CD4-positive, alpha-beta T cell treated with Interleukin-15 for 4 hours (primary cell): ENCODE measurements at regions not wholly inside any gene's neighbourhood (a gene's known extent, or its start where the extent isn't known, plus 50 kb on each side); places are given as distances from the start of the nearest gene placed in this dataset.

ENCODE experiments used
- DNase-seq: peaks from one replicate; pipeline ENCODE4 v3.0.0-alpha.2; 2020; ENCODE audit warnings: low spot score

GRCh38 chr11:116442238-116442752 is 330.5 kb downstream of the BUD13 start:
- DNase-seq, result no peak

DNA sequence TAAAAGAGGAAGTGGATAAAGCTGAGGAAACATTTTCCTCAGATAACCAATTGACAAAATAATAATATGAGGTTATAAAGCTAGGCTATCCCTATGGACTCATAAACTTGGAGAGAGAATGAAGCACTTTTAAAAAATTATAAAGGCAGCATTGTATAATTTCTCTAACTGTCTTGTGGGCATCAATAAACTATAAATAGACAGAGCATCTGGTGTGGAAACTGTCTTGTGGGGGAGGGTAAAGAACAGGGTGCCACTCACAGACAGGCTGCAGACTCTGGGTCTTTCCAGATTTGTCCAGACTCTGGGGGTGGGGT is 333.5 kb downstream of the BUD13 start:
- DNase-seq, result no peak

GRCh38 chr11:116438651-116439360 is 334.0 kb downstream of the BUD13 start:
- DNase-seq, result no peak

DNA sequence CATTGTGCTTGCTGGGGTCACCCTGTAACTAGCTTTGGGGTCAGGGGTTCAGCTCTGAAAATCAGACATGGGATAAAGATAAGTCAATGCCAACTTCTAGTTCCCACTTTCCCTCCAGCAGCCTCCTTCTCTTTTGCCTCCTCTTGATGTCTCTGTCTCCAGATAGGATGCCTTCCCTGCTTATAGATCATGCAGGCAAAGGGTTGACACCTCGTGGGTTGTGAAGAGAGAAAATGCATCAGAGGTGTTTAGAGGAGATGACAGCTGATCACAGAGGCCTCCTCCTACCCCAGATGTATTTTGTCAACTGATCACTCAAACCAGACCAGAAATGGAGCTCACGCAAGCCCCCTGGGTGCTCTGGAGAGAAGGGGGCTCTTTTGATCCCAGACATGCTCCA is 337.8 kb downstream of the BUD13 start:
- no peak for DNase-seq

DNA sequence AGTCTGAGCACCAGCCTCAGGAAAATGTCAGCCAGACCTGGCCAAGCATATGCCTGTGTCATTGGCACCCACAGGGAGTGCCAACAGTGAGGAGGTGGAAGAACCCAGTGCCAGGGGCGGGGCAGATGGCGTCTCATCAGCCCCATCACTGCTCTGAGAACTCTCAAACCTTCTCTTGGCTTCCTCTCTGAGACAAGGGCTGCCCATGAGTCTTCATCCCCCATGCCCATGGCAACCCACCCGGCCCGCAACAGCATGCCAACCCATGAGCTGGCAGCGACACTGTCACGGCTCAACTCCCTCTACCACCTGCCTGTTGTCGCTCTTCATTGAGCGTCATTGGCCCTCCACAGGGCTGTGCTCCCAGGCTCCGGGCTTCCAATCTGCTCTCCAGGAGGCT is 340.5 kb downstream of the BUD13 start:
- no peak for DNase-seq

GRCh38 chr11:116431842-116432241 is 340.9 kb downstream of the BUD13 start:
- no peak for DNase-seq

GRCh38 chr11:116428638-116428975 is 344.2 kb downstream of the BUD13 start:
- DNase-seq, result no peak

GRCh38 chr11:116427903-116428637 is 344.7 kb downstream of the BUD13 start:
- DNase-seq, result no peak

- DNase-seq, result no peak
Measured at GRCh38 chr11:116427337-116427902, 345.4 kb downstream of the BUD13 start.

DNA sequence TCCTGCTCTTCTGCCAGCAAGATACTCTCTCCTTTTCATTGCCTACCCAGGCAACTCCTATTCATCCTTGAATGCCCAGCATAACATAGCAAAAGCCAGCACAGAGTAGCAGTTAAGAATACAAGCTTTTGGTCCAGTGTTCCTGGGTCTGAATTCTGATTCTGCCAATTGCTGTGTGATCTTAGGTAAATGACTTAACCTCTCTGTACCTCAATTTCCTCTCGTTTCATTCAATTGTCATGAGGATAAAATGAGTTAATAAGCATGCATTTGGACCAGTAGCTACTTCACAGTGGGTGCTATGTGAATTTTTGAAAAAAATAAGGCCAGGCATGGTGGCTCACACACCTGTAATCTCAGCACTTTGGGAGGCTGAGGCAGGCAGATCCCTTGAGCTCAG is 346.0 kb downstream of the BUD13 start:
- DNase-seq, result no peak

- no peak for DNase-seq
Measured at GRCh38 chr11:116424615-116425261, 348.0 kb downstream of the BUD13 start.

DNA sequence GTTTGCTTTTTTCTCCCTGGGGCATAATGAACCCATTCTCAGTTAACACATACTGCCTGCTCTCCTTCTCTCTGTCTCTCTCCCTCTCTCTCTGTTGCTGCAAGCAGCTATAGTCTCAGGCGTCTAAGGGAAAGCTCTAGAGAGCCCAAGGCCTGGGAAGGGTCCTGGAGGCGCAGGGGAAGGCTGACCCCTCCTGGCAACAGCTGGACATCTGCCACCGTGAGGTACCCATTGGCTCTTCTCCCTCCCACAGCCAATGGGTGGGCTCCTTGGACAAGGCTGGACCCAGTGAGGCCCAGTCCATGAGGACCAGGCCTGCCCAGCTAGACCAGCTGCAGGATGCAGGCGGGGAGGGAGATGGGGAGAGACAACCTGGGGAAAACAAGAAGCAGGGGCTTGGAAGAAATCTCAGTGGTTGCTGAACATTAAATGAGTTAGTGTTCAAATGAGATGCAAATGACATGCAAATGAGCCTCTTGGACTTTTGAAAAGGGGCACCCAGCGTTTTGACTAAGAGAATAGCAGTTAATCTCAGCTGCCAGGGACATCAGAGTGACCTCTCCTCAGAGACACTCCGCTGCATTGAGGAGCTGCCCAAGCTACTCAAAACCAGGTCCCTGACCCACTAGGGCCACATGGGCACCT is 349.7 kb downstream of the BUD13 start:
- DNase-seq, result no peak

- no peak for DNase-seq
Measured at GRCh38 chr11:116422556-116422955, 350.2 kb downstream of the BUD13 start.

DNA sequence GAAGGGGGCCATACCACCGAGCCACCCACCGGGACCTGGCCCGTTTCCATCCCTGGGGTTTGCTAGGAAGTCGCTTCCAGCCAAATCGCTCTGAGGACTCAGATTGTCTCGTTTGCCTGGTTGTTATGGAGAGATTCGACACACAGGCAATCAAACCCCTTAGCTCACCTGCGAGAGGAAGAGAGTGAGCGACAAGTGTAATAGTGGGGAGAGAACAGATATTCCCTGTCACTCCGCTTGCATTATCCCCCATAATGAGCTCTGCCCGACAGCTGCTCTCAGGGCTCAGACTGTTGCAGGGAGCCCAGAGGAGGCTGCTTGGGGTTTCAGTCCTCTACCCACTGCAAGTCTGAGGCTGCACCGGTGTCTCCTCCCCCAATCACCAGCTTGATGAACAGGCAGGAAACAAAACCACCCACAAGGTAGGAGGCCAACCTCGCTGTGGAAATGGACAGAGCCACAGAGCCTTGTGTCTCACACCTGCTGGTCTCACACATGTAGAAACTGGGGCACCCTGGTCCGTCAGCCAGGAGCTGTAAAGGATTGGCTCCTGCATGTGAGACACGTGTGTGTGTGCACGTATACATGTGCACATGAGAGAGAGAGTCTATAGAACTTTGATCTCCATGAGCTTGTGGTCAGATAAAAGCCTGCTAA is 351.1 kb downstream of the BUD13 start:
- no peak for DNase-seq

DNA sequence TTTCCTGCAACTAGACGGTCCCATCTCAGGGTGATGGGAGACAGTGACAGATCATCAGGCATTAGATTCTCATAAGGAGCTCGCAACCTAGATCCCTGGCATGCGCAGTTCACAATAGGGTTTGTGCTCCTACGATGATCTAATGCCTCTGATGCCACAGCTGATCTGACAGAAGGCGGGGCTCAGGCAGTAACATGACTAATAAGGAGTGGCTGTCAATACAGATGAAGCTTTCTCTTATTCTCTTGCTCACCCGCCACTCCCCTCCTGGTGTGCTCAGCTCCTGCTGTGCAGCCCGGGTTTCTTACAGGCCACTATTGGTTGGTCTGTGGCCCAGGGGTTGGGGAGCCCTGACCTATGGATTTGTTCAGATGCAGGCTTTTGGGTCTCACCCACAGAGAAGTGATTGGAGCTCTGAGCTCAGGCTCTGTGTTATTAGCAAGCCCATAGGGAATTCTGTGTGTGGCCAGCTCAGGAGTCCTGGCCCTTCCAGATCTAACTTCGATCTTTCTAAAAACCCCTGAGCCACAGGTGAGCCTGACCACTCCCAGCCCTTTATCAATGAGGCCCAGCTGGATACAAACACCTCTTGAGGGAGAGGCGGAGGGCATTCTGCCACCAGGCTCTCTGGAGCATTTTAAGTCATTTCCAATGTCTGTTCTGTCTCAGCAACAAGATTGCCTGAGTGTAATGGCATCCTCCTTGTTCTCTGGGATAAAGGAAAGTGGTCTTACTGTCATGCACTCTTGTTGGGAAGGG is 351.8 kb downstream of the BUD13 start:
- no peak for DNase-seq

DNA sequence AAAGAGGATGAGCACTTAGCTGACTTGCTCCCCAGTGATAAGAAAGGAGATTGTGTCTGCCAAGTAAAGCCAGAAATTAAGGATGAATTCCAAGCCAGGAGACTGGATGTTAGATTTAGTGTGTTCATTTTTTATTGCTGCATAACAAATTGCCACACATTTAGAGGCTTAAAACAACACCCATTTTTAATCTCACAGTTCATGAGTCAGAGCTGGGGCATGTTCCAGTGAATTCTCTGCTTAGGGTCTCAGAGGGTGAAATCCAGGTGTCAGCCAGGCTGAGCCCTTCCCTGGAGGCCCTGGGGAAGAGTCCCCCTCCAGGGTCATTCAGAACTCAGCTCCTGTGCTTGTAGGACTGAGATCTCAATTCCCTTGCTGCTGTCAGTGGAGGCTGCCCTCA is 352.8 kb downstream of the BUD13 start:
- DNase-seq, result no peak

DNA sequence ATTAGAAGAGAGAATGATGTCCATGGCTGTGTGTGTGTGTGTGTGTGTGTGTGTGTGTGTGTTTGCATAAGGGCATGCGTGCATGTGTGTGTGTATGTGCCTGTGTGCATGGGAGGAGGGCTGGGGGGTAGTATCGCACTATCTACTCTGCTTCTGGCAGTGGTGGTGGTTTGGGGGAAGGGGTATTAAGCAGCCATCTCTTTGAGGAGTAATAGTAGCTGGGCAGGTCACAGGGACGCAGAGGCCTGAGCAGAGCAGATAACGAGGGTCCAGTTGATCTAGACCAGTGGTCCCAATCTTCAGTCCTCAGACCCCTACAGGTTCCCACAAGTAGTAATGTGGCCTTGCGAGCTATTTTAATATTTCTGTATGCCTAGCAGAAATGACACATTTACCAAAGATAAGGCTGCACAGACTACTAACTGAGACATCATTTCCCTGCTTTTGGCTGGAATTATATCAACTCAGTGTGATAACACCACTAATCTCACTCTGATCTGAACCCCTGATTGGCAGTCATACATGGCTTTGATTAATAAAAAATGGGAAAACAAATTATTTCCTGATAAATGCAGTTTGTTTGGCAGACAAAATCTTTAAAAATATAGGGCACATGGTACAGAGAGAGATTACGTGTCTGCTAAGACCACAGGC is 354.3 kb downstream of the BUD13 start:
- DNase-seq, result no peak

DNA sequence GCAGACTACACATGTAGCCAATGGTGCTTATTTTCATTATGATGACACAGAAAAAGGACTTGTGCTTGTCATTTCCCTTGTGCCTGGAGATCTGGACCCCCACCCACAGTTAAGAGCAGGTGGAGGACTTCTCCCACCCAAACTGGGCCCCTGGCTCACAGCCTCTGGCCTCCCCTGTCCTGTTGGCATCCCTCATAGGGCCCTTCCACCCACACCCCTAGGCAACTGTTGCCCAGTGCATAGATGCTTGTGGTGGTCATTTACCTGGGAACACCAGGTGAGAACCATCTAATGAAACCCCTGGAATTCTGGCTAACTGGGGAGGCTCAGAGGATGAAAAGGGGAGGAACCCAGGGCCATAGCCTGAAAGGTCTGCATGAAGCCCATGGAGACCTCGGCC is 355.9 kb downstream of the BUD13 start:
- DNase-seq, result no peak

GRCh38 chr11:116415095-116415494 is 357.7 kb downstream of the BUD13 start:
- DNase-seq, result no peak

DNA sequence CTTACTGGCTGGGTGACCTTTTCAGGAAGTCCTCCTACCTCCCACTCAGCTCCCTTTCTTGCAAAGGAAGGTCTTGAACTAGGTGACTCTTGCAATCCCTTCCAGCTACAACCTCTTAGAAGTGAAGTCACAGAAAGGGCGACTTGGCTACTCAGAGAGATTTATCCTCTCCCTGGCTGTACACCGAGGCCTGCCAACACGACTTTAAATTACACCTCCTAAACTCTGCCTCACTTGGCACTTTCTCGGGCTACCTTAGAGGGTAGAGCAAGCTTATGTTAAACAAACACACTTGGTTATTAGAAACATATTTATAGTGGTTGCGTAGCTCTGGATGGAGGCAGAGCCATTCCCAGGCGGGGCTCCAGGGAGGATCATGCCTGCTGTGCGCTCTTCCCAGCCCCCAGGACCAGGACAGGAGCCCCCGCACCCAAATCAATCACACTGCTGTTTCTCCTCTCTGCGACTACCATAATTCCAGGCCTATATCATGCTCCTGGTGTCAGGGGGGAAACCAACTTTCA is 358.4 kb downstream of the BUD13 start:
- no peak for DNase-seq
